Adrenal gland (tissue), 9 donors: ENCODE measurements at regions not wholly inside any gene's neighbourhood (a gene's known extent, or its start where the extent isn't known, plus 50 kb on each side); places are given as distances from the start of the nearest gene placed in this dataset.

Experiments
- DNase-seq, 7 donors: peaks; one replicate each; pipeline ENCODE4 v3.0.0-alpha.2; 2019 to 2020
- H3K27ac ChIP-seq, 5 donors: fragments of 200-600 bp; sonication (generic) in 4 of 5; 1 replicate in 3 of 5; 2 replicates in 2 of 5; pipeline versions ENCODE4 v1.5.1 to v1.8.0; 2016 to 2020; ENCODE audit warnings: mild to moderate bottlenecking in 1 of 5
- H3K27me3 ChIP-seq: fragments of 200-600 bp; 2 replicates; pipeline ENCODE4 v1.8.0; 2021
- H3K36me3 ChIP-seq, 2 donors: fragments of 200-600 bp; replicated peaks in 1 of 2; 1 replicate in 1 of 2; 2 replicates in 1 of 2; pipeline versions ENCODE4 v1.5.1 to v1.8.0; 2018 to 2022
- H3K4me1 ChIP-seq, 2 donors: fragments of 200-600 bp; replicated peaks in 1 of 2; 1 replicate in 1 of 2; 2 replicates in 1 of 2; pipeline versions ENCODE4 v1.5.1 to v1.8.0; 2018 to 2021
- H3K4me3 ChIP-seq, 4 donors: fragments of 200-600 bp; sonication (generic) in 3 of 4; one replicate each; pipeline ENCODE4 v1.5.1; 2016 to 2018
- H3K9me3 ChIP-seq, 3 donors: fragments of 200-600 bp; sonication (generic) in 1 of 3; replicated peaks in 1 of 3; 1 replicate in 2 of 3; 2 replicates in 1 of 3; pipeline versions ENCODE4 v1.5.1 to v1.8.0; 2016 to 2021
- POLR2A ChIP-seq, 2 donors: fragments of 450-650 bp; IDR thresholded peaks; one replicate each; pipeline ENCODE4 v1.6.1; 2017; ENCODE audit warnings: antibody characterized with exemption in 2 of 2, mild to moderate bottlenecking in 2 of 2, moderate library complexity in 1 of 2
- WGBS, 4 donors: extraction: QIAGEN DNeasy Blood & Tissue Kit in 2 of 4; methylation state at CpG; one replicate each; pipeline versions ENCODE4 v1.1.5 to v1.1.7; 2013 to 2017; 5-methylcytosine and 5-hydroxymethylcytosine counted together
- intact Hi-C, 2 donors: fragments of 100-400 bp; cut with DNase I; formaldehyde crosslinking; loops; one replicate each; pipeline versions ENCODE4 v1.14.1 to v1.15.0; 2022 to 2023
- TF ChIP-seq, protein P1 (sequence below), 6 experiments: fragments of 450-650 bp in 4 of 6; fragments of 200-600 bp in 2 of 6; sonication (generic) in 1 of 6; IDR thresholded peaks; 1 replicate in 5 of 6; 2 replicates in 1 of 6; pipeline versions ENCODE4 v1.5.1 to v1.8.0; 2016 to 2021; ENCODE audit warnings: antibody characterized with exemption in 6 of 6, mild to moderate bottlenecking in 2 of 6, moderate library complexity in 1 of 6
- donor health status: healthy with polysubstance abuse.
- donor health status: Bipolar disorder and iron deficiency.
- donor health status: DM: yes; HTN: yes; CAD: no.
- donor health status: DM: no; HTN: no; CAD: no.
- donor health status: DM: no; HTN: no; CAD: no.

DNA sequence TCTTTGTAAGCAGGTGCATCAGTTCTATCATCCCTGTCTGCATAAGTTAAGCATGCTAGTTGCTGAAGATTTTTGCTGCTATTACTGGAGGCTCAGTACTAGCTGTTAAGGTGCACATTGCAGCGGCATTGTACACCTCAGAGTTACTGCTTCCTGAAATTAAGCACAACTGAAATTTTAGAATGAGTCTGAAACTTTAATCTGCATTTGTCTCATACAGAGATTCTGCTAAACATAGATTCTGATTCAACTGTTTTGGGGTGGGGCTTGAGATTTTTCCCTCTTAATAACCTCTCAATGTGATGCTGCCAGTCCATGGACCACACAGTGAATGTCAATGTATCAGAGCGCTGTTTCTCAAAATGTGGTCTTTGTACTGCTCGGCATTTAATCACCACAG is 585.7 kb upstream of the GCFC2 start:
- intact Hi-C loops, result no loop called here
- Histone ChIP-seq H3K4me3 (no peak overlapping the region), H3K27ac (no peak overlapping the region), H3K27me3 (no peaks in the 10 kb centered on the region), H3K36me3 (no peaks in the 10 kb centered on the region), H3K9me3 (no peaks in the 10 kb centered on the region), H3K4me1 (no peaks in the 10 kb centered on the region)
- TF ChIP-seq, protein P1, sequence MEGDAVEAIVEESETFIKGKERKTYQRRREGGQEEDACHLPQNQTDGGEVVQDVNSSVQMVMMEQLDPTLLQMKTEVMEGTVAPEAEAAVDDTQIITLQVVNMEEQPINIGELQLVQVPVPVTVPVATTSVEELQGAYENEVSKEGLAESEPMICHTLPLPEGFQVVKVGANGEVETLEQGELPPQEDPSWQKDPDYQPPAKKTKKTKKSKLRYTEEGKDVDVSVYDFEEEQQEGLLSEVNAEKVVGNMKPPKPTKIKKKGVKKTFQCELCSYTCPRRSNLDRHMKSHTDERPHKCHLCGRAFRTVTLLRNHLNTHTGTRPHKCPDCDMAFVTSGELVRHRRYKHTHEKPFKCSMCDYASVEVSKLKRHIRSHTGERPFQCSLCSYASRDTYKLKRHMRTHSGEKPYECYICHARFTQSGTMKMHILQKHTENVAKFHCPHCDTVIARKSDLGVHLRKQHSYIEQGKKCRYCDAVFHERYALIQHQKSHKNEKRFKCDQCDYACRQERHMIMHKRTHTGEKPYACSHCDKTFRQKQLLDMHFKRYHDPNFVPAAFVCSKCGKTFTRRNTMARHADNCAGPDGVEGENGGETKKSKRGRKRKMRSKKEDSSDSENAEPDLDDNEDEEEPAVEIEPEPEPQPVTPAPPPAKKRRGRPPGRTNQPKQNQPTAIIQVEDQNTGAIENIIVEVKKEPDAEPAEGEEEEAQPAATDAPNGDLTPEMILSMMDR (IDR thresholded peaks at IDR 0.05), result no peak
- TF ChIP-seq POLR2A (IDR thresholded peaks at IDR 0.05), result no peak
- WGBS, 4 donors, result 82 to 89% (median 84%) methylated on average over 3 of the region's 3 CpGs
- no peak for DNase-seq

DNA sequence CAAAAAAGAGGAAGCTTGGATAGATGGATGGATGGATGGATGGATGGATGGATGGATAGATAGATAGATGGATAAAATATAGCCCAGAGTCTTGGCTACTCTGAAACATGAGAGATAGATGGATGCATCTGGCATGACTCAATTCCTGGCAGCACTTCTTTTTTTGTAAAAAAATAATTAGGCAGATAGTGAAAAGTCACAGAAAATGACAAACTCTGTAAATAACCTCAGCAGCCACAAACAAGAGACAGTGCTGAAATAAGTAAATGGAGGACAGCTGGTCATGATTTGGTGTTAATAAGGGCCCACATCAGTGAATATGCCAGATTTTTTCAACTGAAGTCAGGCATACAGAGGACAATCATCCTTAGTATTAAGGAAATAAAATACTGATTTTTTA is 585.0 kb upstream of the GCFC2 start:
- H3K4me1 ChIP-seq, result no peaks in the 10 kb centered on the region
- intact Hi-C loops, result no loop called here

DNA sequence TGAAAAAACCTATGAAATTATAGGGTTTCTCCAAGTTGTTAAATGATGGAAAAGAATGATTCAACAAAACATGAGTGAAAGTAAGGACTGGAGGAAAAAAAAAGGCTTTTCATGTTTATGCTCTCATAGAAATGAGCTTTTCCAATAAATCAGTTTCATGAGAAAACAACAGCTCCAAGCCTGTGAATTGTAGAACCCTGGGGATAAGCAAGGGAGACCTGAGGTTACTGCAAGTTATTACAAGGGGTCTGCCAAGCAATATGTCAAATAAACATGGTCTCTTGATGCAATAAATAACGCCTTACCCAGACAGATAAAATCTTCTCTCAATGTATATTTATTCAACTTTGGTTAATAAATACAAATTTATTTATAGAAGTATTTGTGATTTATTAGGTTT is 577.9 kb upstream of the GCFC2 start:
- Histone ChIP-seq H3K27ac (no peak overlapping the region), H3K9me3 (no peaks in the 10 kb centered on the region), H3K27me3 (no peaks in the 10 kb centered on the region), H3K36me3 (no peaks in the 10 kb centered on the region), H3K4me1 (no peaks in the 10 kb centered on the region), H3K4me3 (no peak overlapping the region)
- WGBS, 4 donors, result 38 to 79% (median 45%) methylated on average over 1 of the region's 1 CpG
- intact Hi-C loops, result no loop called here
- no peak for DNase-seq
- TF ChIP-seq, protein P1 (IDR thresholded peaks at IDR 0.05), result no peak
- no peak for TF ChIP-seq POLR2A (IDR thresholded peaks at IDR 0.05)

More for the DNA sequence above, 585.0 kb upstream of the GCFC2 start:
- Histone ChIP-seq H3K4me3 (no peak overlapping the region), H3K9me3 (no peaks in the 10 kb centered on the region), H3K27me3 (no peaks in the 10 kb centered on the region), H3K36me3 (no peaks in the 10 kb centered on the region), H3K27ac (no peak overlapping the region)
- TF ChIP-seq, protein P1 (IDR thresholded peaks at IDR 0.05), result no peak
- no peak for TF ChIP-seq POLR2A (IDR thresholded peaks at IDR 0.05)
- DNase-seq, result no peak

GRCh38 chr2:76288146-76288545 is 577.4 kb upstream of the GCFC2 start:
- DNase-seq, result no peak
- Histone ChIP-seq H3K36me3 (no peaks in the 10 kb centered on the region), H3K27ac (no peak overlapping the region), H3K27me3 (no peaks in the 10 kb centered on the region), H3K4me3 (no peak overlapping the region), H3K4me1 (no peaks in the 10 kb centered on the region), H3K9me3 (no peaks in the 10 kb centered on the region)
- intact Hi-C loops, result no loop called here
- WGBS, 4 donors, result 64 to 78% (median 65%) methylated on average over 2 of the region's 2 CpGs
- TF ChIP-seq, protein P1 (IDR thresholded peaks at IDR 0.05), result no peak
- TF ChIP-seq POLR2A (IDR thresholded peaks at IDR 0.05), result no peak
